Glutamatergic neuron (in vitro differentiated cells): ENCODE measurements at regions not wholly inside any gene's neighbourhood (a gene's known extent, or its start where the extent isn't known, plus 50 kb on each side); places are given as distances from the start of the nearest gene placed in this dataset.

Experiments
- DNase-seq: peaks from one replicate; pipeline ENCODE4 v3.0.0; 2022
- H3K27ac Mint-ChIP-seq: one replicate; pipeline ENCODE4 v1.8.0; 2020; ENCODE audit warnings: mild to moderate bottlenecking, mixed read lengths, inconsistent platforms; ENCODE audit not compliant: unreplicated experiment
- H3K27me3 Mint-ChIP-seq: one replicate; pipeline ENCODE4 v1.8.0; 2020; ENCODE audit warnings: mild to moderate bottlenecking, moderate library complexity, mixed read lengths, inconsistent platforms; ENCODE audit not compliant: unreplicated experiment
- H3K36me3 Mint-ChIP-seq: one replicate; pipeline ENCODE4 v1.8.0; 2020; ENCODE audit warnings: mild to moderate bottlenecking, mixed read lengths, inconsistent platforms; ENCODE audit not compliant: unreplicated experiment
- H3K4me1 Mint-ChIP-seq: one replicate; pipeline ENCODE4 v1.8.0; 2020; ENCODE audit warnings: mild to moderate bottlenecking, low read depth, mixed read lengths, inconsistent platforms; ENCODE audit not compliant: unreplicated experiment
- H3K4me3 Mint-ChIP-seq: one replicate; pipeline ENCODE4 v1.8.0; 2020; ENCODE audit warnings: mild to moderate bottlenecking, mixed read lengths, inconsistent platforms; ENCODE audit not compliant: unreplicated experiment
- H3K9me3 Mint-ChIP-seq: one replicate; pipeline ENCODE4 v1.8.0; 2020; ENCODE audit warnings: mild to moderate bottlenecking, moderate library complexity, mixed read lengths, inconsistent platforms; ENCODE audit not compliant: unreplicated experiment
- TF ChIP-seq, protein P1 (sequence below): fragments of 200-600 bp; sonication (generic); IDR thresholded peaks from one replicate; pipeline ENCODE4 v1.5.0; 2021; ENCODE audit not compliant: partially characterized antibody, unreplicated experiment

DNA sequence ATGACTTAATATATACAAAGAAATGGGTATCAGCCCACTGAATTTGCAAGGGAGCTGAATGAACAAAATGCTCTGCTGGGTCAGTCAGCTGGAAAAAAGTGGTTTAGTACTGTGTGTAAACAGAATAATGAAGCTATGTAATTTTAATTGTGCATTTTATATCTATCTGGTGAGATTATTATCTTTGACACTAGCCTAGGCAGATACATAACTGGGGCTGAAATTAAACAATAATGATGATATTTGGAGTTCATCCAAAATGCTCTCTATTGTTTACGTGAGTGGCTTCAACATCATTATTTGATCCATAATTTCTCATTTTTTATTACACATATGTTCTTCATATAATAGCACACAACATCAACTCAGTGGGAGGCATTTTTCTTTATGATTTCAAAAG lies 208.5 kb upstream of the SNX7 start:
- H3K36me3 Mint-ChIP-seq = no peaks in the 10 kb centered on the region
- peak overlapping the region; percentile 31 for H3K27ac Mint-ChIP-seq
- H3K27me3 Mint-ChIP-seq = no peaks in the 10 kb centered on the region
- DNase-seq = no peak
- no peak overlapping the region for H3K4me3 Mint-ChIP-seq
- TF ChIP-seq, protein P1, sequence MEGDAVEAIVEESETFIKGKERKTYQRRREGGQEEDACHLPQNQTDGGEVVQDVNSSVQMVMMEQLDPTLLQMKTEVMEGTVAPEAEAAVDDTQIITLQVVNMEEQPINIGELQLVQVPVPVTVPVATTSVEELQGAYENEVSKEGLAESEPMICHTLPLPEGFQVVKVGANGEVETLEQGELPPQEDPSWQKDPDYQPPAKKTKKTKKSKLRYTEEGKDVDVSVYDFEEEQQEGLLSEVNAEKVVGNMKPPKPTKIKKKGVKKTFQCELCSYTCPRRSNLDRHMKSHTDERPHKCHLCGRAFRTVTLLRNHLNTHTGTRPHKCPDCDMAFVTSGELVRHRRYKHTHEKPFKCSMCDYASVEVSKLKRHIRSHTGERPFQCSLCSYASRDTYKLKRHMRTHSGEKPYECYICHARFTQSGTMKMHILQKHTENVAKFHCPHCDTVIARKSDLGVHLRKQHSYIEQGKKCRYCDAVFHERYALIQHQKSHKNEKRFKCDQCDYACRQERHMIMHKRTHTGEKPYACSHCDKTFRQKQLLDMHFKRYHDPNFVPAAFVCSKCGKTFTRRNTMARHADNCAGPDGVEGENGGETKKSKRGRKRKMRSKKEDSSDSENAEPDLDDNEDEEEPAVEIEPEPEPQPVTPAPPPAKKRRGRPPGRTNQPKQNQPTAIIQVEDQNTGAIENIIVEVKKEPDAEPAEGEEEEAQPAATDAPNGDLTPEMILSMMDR = no peak
- H3K9me3 Mint-ChIP-seq = no peaks in the 10 kb centered on the region
- peaks cover 15% of the 10 kb centered on the region for H3K4me1 Mint-ChIP-seq

DNA sequence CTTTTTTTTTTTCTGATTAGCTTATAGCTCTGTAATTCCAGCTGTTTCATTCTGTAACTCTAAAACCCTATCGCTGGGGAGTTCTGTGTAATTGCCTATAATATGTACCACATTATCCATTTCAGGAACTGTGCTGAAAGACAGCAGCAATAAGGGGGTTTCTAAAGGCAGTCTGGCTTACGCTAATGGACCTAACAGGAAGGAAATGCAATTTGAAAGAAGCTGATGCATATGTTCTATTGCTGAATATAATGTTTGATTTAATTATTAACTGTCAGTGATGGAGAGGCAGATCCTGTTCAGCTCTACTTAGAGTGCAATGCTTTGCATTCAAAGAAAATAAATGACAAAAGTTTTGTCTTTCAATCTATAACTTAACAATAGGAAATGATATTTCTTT lies 209.4 kb upstream of the SNX7 start:
- DNase-seq = no peak

DNA sequence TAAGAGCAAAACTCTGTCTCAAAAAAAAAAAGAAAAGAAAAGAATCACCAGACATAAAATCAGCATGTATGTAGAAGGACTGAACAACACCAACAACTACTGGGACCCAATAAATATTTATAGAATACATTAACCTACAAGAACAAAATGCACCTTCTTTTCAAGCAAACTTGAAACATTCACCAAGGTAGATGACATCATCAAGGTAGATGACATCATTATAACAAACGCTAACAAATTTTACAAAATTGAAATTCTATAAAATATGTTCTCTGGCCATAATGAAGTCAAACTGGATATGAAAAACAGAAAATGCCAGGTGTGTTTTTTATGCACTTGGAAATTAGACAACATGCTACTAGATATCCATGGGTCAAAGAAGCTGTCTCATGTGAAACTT lies 220.2 kb upstream of the SNX7 start:
- no peak for DNase-seq
- Mint-ChIP-seq H3K27me3 (no peaks in the 10 kb centered on the region), H3K9me3 (no peaks in the 10 kb centered on the region), H3K4me1 (no peaks in the 10 kb centered on the region), H3K27ac (no peak overlapping the region), H3K4me3 (no peak overlapping the region), H3K36me3 (no peaks in the 10 kb centered on the region)
- TF ChIP-seq, protein P1 = no peak

More for the DNA sequence above, 209.4 kb upstream of the SNX7 start:
- TF ChIP-seq, protein P1 = no peak
- no peak overlapping the region for H3K27ac Mint-ChIP-seq
- H3K4me1 Mint-ChIP-seq = peaks cover 15% of the 10 kb centered on the region
- no peak overlapping the region for H3K4me3 Mint-ChIP-seq
- no peaks in the 10 kb centered on the region for H3K27me3 Mint-ChIP-seq
- H3K9me3 Mint-ChIP-seq = no peaks in the 10 kb centered on the region
- H3K36me3 Mint-ChIP-seq = peaks cover 4% of the 10 kb centered on the region

DNA sequence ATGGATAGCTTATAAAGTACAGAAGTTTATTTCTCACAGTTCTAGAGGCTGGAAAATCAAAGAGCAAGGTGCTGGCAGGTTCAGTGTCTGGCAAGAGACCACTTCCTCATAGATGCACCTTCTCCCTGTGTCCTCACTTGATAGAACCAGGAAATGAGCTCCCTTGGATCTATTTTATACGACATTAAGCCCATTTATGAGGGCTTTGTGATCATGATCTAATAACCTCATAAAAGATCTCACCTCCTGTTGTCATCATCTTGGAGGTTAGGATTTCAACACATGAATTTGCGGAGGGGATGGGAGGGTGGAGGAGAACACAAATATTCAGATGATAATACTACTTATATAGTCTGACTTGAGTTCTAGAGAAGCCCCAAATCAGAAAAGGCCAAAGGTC lies 222.1 kb upstream of the SNX7 start:
- Mint-ChIP-seq H3K27ac (no peak overlapping the region), H3K4me1 (no peaks in the 10 kb centered on the region), H3K9me3 (no peaks in the 10 kb centered on the region), H3K36me3 (no peaks in the 10 kb centered on the region), H3K4me3 (no peak overlapping the region), H3K27me3 (no peaks in the 10 kb centered on the region)
- DNase-seq = no peak
- TF ChIP-seq, protein P1 = no peak

DNA sequence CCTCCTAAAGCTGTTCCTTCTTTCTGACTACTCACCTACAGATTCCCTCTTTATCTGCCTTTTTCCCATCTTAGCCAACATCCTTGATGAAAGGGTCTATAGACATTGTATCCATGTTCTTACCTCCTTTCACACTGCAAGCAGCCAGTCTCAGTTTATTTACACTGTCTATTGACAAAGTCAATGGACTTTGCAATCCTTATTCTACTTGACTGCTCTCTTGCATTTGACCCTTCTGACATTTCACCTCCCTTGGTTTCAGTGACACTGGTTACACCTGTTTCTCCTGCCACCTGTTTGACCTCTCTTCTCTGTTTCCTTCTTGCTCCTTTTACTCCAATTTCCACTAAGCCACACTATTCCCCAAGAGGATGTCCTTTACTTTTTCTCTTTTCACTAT lies 224.0 kb upstream of the SNX7 start:
- no peak for DNase-seq
- Mint-ChIP-seq H3K27me3 (no peaks in the 10 kb centered on the region), H3K36me3 (no peaks in the 10 kb centered on the region), H3K4me1 (no peaks in the 10 kb centered on the region), H3K4me3 (no peak overlapping the region), H3K9me3 (no peaks in the 10 kb centered on the region), H3K27ac (no peak overlapping the region)
- TF ChIP-seq, protein P1 = no peak
